ENCODE measurements at regions not wholly inside any gene's neighbourhood (a gene's known extent, or its start where the extent isn't known, plus 50 kb on each side); places are given as distances from the start of the nearest gene placed in this dataset.

DNA sequence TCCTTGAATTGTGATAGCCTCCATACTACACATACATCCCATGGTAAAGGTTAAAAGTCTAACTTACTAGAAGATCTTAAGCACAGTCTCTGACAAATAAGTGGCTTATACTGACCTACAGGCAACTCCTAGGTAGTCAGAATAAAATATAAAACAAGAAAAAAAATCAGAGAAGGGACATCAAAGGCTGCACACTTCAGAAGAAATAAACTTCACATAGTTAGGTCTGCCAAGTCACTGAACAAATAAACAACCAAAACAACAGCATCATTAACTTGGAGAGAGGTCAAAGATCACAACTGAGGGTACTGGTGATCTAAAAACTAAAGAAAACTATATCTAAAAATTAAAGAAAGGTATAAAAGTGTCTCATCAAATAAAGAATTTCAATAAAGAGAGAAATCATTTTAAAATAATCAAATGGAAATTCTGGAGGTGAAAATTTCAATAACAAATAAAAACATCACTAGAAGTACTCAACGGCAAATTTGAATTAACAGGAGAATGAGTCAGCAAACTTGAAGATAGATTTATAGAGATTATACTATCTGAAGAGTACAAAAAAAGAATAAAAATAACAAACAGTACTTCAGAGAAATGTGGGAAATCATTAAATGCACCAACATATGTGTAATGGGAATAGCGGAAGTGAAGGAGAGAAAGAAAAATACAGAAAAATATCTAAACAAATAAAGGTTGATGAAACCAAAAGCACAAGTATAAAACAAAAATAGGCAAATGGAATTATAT is 88.0 kb upstream of the UST start:
- no peaks in the 10 kb centered on the region for H3K27me3 ChIP-seq (replicated peaks in 1 of 4; ENCODE audit: control insufficient read depth in 3 of 4, extremely low read depth in 1 of 4, insufficient read depth in 3 of 4, low read length in 3 of 4)
- no peak overlapping the region for H3K4me2 ChIP-seq (ENCODE audit: insufficient read depth in 1 of 2, low read depth in 2 of 2, low read length in 2 of 2)
- WGBS, 2 experiments (ENCODE audit: extremely low coverage in 1 of 2, insufficient coverage in 1 of 2, insufficient read length in 1 of 2, insufficient replicate concordance in 2 of 2, low coverage in 1 of 2, low lambda C conversion rate in 2 of 2, missing lambda C conversion rate in 1 of 2) = 95% methylated on average over 2 of the region's 2 CpGs; no CpG with 5 or more reads in 1 of the 2 experiments
- no peak overlapping the region for H2BK120ac ChIP-seq (replicated peaks; ENCODE audit: low read depth, low read length)
- H3K14ac ChIP-seq (ENCODE audit: insufficient read length) = no peak overlapping the region
- peaks cover 0 to 2% (median under 1%) of the 10 kb centered on the region in 4 experiments; a peak in 3 of 8 replicates for H3K36me3 ChIP-seq (ENCODE audit: control insufficient read depth in 2 of 4, insufficient read depth in 4 of 4, low read length in 3 of 4)
- H2AK5ac ChIP-seq (ENCODE audit: low read depth, low read length) = no peak overlapping the region
- H4K20me1 ChIP-seq (replicated peaks in 1 of 2; ENCODE audit: control insufficient read depth in 1 of 2, insufficient read depth in 2 of 2, low read length in 2 of 2) = no peaks in the 10 kb centered on the region
- peaks cover 11 to 15% of the 10 kb centered on the region in 2 experiments for H3K9me3 ChIP-seq (ENCODE audit: insufficient read depth in 2 of 2, low read depth in 1 of 2, low read length in 1 of 2)
- no peak overlapping the region for H4K5ac ChIP-seq (ENCODE audit: insufficient read length, low read depth, low read length)
- no peaks in the 10 kb centered on the region for H3K23me2 ChIP-seq (ENCODE audit: low read depth, low read length)
- no peak overlapping the region for H4K91ac ChIP-seq (replicated peaks; ENCODE audit: insufficient read length, low read length)
- no peak overlapping the region for H2AFZ ChIP-seq (ENCODE audit: low read length)
- H2BK20ac ChIP-seq (ENCODE audit: low read length) = no peak overlapping the region
- DNase-seq (ENCODE audit: low read depth in 1 of 2, low spot score in 2 of 2) (no peak), FAIRE-seq (no peak)
- no peak overlapping the region for H3K27ac ChIP-seq (ENCODE audit: low read depth, low read length)
- H3K18ac ChIP-seq (ENCODE audit: extremely low read depth, low read length) = no peak overlapping the region
- no peaks in the 10 kb centered on the region for H3K79me1 ChIP-seq (ENCODE audit: low read depth, low read length)
- no peaks in the 10 kb centered on the region for H3K4me1 ChIP-seq (replicated peaks in 1 of 4; ENCODE audit: control insufficient read depth in 3 of 4, insufficient read depth in 4 of 4, low read length in 3 of 4)
- H3K56ac ChIP-seq (replicated peaks; ENCODE audit: insufficient read length, low read depth, low read length) = no peak overlapping the region
- H2BK5ac ChIP-seq (ENCODE audit: low read depth, low read length) = no peak overlapping the region
- no peak overlapping the region for H2BK12ac ChIP-seq (ENCODE audit: low read depth, low read length)
- H2BK15ac ChIP-seq (ENCODE audit: low read length) = no peak overlapping the region
- no peak overlapping the region for H3K4ac ChIP-seq (replicated peaks; ENCODE audit: insufficient read length, low read depth, low read length)
- no peak overlapping the region for H3K4me3 ChIP-seq (ENCODE audit: extremely low read depth in 1 of 4, insufficient read depth in 2 of 4, low read depth in 3 of 4, low read length in 4 of 4)
- ChIA-PET CTCF (ENCODE audit: partially characterized antibody) (interaction anchor here (1.0 kb wide), 1 partner anchor 59 kb away, joined by 3 read pairs; no protein-coding TSS in a partner anchor), POLR2A (ENCODE audit: partially characterized antibody) (no interaction called here)
- no peaks in the 10 kb centered on the region for H3K79me2 ChIP-seq (ENCODE audit: control insufficient read depth in 1 of 2, insufficient read depth in 2 of 2, low read length in 2 of 2)
- no peak overlapping the region for H3K23ac ChIP-seq (ENCODE audit: insufficient read length)
- no peak overlapping the region for H4K8ac ChIP-seq (ENCODE audit: extremely low read depth, insufficient read depth, low read length)
- H3K9ac ChIP-seq (replicated peaks in 1 of 4; ENCODE audit: extremely low read depth in 1 of 4, low read depth in 3 of 4, low read length in 3 of 4) = no peak overlapping the region
- TF ChIP-seq, protein P1, sequence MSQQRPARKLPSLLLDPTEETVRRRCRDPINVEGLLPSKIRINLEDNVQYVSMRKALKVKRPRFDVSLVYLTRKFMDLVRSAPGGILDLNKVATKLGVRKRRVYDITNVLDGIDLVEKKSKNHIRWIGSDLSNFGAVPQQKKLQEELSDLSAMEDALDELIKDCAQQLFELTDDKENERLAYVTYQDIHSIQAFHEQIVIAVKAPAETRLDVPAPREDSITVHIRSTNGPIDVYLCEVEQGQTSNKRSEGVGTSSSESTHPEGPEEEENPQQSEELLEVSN (IDR thresholded peaks at IDR 0.05) = no peak
- no peak for TF ChIP-seq SAP30 (IDR thresholded peaks at IDR 0.05; ENCODE audit: insufficient read depth, insufficient replicate concordance, low read length)
- TF ChIP-seq CHD1 (IDR thresholded peaks at IDR 0.05; ENCODE audit: low read depth, low read length) = no peak
- TF ChIP-seq, protein P2, sequence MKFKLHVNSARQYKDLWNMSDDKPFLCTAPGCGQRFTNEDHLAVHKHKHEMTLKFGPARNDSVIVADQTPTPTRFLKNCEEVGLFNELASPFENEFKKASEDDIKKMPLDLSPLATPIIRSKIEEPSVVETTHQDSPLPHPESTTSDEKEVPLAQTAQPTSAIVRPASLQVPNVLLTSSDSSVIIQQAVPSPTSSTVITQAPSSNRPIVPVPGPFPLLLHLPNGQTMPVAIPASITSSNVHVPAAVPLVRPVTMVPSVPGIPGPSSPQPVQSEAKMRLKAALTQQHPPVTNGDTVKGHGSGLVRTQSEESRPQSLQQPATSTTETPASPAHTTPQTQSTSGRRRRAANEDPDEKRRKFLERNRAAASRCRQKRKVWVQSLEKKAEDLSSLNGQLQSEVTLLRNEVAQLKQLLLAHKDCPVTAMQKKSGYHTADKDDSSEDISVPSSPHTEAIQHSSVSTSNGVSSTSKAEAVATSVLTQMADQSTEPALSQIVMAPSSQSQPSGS (IDR thresholded peaks at IDR 0.05; ENCODE audit: low read length) = no peak
- no peak for TF ChIP-seq CEBPB (IDR thresholded peaks at IDR 0.05; ENCODE audit: low read depth, low read length)
- no peak for TF ChIP-seq TAF7 (optimal IDR thresholded peaks at IDR 0.05; ENCODE audit: borderline replicate concordance, low read depth, low read length)
- no peak for TF ChIP-seq JUN (IDR thresholded peaks at IDR 0.05; ENCODE audit: low read depth, low read length)
- TF ChIP-seq ZNF274 (IDR thresholded peaks at IDR 0.05; ENCODE audit: borderline replicate concordance, extremely low read depth, low read length) = no peak
- no peak for TF ChIP-seq BRCA1 (IDR thresholded peaks at IDR 0.05; ENCODE audit: low read depth, low read length)
- TF ChIP-seq GABPA (IDR thresholded peaks at IDR 0.05; ENCODE audit: borderline replicate concordance, insufficient read depth, low read length) = no peak

Data from H1 (cell line).